ENCODE measurements at regions not wholly inside any gene's neighbourhood (a gene's known extent, or its start where the extent isn't known, plus 50 kb on each side); places are given as distances from the start of the nearest gene placed in this dataset.

DNA sequence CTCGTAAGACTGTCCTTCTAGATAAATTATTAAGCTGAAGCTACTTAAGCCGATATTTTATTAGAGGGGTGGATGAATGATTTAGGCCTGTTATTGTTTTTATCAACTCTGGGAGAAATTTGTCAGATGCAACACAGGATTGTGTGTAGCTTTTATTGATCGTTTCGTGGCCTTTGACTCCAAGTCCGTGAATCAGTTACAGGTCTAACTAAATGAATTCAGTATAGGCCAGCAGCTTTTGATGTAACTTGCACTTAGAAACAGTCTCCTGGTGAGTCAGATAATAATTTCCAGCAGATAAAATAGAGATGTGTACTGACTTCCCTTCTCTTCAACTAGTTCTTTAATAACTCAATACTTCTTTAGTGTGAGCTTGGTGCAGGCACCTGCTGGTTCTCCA lies 341.7 kb upstream of the SMIM30 start:
- no peak for DNase-seq

DNA sequence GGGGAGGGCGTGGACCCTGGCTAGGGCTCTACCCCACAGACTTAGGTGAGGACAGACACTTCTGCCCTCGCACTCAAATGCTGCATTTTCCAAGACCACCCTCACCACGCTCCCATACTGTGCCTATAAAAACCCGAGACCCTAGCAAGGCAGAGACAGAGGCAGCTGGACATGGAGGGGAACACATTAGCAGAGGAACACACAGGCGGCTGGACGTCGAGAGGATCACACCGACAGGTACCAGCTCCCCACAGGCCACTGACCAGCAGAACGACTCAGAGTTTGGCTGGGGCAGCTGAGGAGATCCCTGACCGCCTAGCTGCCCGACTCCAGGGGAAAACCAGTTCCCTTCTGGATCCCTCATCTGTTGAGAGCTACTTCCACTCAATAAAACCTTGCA lies 338.2 kb upstream of the SMIM30 start:
- no peak for DNase-seq

DNA sequence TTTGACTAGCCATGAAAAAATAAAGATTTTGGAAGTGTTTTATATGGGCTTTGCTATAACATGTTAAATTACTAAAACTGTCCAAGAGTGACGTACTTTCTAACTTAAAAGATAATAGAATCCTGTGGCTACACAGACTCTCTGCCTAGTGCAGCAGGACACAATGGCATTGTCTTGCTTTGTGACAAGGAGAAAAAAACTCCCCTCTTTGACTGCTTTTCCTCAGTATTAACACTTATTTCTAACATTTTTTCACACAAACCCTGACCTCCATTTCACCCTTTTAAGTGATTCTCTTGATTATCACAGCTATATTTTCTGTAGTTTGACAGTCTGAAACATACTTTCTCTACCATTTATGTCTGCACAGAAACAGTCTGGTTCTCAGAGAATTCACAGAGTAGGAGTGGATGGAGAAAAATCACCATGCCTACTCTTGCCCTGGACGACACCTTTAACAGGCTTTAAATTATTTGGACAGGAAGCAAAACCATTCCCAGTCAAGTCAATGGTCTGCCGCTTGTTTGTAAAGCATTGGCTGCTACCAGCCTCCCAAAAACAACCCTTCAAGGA lies 336.3 kb upstream of the SMIM30 start:
- no peak for DNase-seq

DNA sequence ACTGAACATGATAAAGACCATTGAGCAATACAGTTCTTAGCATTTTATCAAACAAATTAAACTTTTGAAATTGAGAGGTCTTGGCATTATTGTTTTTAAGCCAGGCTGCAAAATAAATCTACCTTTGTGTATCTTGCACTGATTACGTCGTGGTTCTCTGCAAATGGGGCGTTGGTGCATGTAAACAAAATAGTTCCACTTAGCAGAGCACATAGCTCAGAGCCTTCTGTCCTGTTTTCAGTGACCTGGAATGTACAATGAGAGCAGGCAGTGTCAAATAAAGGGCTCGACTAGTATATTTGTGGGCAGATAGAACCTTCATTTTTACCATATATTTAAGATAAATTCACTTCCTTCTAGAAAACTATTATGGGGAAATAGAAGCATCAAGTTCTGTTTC lies 333.9 kb upstream of the SMIM30 start:
- no peak for DNase-seq

DNA sequence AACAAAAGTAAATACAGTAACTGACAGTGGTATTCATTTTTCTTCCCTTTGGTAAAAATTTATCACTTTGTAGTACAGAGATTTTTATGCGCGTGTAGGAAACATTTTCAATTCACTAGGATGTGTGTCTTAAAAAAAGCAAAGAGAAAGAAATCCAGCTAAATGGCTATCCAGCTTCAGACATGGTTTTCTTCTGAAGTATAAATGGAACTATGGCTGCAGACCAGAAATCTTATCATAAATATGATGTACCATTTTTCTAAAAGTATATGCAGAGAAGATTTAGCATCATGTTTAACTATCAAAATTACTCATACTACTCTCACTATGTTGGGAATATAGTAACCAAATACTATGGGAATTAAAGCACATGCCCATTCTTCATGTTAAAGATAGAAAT lies 328.4 kb upstream of the SMIM30 start:
- DNase-seq = no peak

DNA sequence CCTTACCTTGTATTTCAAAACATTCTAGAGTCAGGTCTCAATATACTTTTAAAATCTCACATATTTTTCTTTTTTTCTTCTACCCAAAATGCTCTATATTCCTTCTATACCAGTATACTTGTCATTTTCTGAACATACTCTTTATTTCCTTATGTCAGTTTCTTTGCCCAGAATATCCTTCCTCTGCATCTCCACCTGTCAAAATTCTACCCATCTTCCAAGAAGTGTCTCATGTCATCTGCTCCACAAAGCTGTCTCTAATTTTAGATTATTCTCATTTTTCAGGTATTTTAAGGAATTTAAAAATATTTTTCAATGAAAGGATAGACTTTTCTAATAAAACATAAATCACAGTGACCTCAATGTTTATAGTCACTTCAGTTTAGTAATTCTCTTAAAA lies 328.0 kb upstream of the SMIM30 start:
- no peak for DNase-seq

DNA sequence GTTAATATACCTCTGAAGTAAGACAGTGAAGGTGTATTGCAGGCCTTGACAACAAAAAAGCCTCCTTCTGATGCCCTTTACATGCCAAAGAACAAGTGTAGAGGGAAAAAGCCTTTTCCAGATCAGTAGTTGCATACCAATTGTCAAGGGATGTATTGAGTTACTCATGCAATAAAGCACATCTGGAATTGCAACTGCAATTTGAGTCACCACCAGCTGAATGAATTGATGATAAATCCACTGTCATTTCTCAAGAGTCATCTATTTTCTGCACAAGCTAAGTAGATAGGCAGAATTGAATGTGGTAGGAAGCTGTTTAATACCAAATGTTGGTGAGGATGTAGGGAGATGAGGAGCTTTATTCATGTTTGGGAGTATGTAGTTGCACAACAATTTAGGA lies 325.9 kb upstream of the SMIM30 start:
- DNase-seq = no peak

DNA sequence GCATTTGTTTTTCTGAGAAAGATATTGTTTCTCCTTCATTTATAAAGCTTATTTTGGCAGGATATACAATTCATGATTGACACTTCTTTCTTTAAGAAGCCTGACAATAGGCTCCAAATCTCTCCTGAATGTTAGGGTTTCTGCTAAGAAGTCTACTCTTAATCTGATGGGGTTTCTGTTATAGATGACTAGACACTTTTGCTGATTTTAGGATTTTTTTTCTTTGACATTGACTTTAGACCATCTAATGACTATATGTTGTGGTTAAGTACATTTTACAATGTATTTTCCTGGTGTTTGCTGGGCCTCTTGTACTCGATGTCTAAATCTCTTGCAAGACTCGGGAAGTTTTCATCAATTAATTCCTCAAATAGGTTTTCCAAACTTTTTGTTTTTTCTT lies 321.8 kb upstream of the SMIM30 start:
- DNase-seq = no peak

DNA sequence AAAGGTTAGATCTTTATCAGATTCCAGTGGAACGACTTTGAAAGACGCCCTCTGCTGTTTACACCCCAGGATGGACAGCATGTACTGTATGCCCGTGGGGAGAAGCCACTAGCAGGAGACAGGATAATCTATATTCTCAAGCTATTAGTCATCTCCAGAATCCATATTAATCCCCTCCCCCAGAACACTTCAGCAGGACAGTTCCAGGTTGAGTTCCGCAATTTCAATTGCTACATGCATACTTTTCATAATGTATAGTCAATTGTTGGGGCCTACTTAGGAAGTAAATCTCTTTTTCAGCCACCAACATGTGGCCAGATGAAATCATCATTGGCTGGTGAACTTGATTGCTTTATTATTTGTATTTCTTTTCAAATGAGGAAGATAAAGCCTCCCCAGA lies 313.1 kb upstream of the SMIM30 start:
- DNase-seq = peak in 1 of 3 donors; percentile 41

DNA sequence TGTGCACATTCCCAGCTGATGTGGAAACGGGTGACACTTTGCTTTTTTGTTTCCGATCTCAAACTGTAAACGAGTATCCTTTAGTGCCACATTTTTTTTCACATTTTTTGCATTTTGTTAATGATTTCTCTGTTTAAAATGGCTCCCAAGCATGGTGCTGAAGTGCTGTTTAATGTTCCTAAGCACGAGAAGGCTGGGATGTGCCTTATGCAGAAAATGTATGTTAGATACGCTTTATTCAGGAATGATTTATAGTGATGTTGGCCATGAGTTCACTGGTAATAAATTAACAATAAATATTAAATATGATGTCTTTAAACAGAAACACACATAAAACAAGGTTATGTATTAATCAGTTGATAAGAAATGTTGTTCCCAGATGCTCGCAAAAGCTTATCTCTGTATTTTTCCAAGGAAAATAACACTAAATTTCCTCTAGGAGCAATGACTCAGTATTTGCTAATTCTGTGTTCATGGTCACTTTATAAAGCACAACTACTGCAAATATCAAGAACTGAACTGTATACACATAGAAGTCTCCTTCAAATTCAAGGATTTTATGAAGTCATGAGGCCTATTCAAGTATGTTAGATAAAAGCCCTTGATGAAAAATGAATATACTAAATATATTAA lies 305.9 kb upstream of the SMIM30 start:
- DNase-seq = peak in 1 of 3 donors; percentile 19

DNA sequence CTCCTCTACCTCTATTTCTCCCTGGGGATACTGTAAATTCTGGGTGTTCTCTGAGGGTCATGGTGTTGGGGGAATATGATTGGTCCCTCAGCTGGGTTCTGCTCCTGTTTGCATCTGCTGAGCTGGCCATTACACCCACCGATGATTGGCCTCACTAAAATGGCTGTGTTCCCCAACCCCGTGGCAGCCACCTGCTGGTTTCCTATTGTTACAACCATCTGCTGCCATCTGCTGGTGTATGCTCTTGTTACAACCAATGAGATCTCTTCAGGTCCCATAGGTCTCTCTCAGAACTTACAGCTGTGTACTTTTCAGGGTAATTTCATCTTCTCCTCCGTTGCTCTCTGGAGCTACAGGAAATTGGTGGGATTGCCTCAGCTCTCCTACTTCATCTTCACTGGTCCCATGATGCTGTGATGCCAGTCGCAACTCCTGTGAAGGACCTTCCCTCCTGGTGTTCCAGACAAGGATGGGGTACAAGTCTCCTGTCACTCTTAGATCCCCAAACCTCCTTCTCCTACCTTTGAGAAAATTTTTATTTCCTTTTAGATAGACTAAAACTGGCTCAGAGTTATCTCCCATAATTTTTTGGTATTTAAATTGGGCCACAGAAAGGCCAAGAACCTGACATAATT lies 303.5 kb upstream of the SMIM30 start:
- peak; percentile 73 to 78 (median 74) for DNase-seq

DNA sequence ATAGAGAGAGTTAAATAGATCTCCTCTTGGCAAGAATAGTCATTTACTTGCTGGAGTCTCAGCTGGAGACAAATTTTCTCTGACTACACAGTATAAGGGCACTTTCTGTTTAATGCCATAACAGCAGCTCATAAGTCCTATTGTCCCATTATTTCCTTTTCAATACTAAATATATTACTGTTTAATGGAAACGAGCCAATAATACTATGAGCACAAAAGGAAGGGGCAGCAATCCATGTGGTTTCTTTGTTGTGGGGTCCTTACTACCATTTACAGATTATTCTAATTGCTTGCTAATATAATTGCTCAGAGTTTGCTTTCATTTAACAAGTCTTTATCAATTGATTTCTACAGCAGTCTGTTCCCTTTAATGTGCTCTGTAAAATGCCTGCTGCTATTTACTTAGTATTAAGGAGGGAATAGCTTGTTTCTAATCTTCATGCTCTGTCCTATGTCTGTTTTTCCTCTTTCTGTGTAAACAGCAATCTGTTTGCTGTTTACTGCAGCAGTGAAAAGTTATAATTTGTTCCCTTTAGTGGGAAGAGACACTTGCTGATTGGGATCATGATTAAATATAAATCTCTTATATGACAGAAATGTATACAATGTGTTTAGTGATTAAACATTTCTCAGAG lies 296.2 kb upstream of the SMIM30 start:
- DNase-seq = no peak

DNA sequence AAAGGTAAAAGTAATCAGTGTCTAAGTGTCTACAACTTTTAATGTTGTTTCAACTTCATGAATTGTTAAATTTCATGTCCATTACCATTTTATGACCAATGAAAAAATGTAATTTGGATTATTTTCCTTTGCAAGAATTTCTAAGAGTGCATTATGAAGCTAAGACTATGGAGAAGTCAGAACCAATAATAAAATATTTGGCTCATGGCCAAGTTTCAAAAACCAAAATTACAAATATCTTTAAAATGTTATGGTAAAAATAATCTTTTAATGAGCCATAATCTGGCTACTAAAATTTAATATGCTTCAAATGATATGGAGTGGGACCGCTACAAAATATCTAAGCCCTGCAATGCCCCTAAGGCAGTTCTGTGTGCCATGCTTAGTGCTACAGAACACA lies 294.1 kb upstream of the SMIM30 start:
- DNase-seq = no peak

DNA sequence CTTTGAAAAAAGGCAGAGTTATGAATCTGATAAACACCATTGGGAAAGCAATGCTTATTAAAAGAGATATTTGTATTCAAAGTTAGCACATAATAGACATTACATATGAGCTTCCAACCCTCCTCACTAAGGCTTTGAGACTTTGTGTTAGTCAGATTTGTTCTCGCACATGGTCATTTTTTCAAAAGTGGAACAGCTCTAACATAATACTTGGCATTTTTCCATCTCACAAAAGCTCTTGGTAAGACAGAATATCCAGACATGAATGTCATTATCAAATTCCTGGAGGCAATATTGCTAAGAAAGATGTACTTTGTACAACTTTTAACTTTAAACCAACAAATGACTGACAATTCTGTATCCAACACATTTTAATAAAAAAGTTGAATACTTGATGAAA lies 292.4 kb upstream of the SMIM30 start:
- no peak for DNase-seq

DNA sequence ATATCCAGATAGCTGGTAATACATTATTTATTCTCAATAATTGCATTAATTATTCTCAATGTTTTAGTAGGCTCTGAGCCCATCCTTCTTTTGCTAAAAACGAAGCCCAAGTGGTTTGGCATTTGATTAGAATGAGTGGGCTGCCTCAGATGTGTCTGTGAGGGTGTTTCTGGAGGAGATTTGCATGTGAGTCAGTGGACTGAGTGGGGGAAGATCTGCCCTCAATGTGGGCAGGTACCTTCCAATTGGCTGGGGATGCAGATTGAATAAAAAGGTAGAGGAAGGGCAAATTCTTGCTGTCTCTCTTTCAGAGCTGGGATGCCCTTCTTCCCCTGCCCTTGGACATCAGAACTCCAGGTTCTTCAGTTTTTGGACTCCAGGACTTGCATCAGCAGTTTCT lies 290.6 kb upstream of the SMIM30 start:
- no peak for DNase-seq

DNA sequence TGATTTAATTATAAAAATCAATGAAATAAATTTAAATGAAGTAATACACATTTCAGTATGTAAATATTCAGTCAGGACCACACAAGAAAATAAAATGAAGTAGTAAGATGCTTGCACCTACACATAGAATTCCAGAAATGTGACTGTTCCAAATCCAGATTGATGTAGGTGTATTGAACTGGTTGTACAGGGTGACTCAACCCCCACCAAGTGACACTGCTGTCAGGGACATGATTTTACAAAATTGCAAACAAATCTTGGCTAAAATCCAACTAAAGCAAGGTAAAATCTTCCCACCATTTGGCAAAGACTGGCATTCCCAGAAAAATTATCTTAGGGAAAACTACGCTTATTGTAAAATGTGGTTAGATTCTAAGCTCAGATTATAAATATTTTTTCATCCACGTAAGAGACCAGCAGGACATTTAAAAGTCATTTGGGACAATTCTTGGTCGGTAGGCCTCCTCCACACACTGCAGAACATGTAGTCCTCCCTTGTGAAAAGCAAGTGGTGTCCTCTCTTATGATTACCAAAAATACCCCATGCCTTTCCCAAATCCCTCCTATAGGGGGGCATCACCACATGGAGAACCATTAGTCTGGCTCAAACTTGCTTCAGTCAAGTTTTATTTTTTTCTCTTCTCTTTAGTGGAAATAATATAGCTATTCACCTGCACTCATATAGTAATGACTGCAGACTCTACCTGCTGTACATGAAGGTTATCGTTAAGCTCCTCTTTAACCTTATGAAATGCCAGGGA lies 287.1 kb upstream of the SMIM30 start:
- no peak for DNase-seq

DNA sequence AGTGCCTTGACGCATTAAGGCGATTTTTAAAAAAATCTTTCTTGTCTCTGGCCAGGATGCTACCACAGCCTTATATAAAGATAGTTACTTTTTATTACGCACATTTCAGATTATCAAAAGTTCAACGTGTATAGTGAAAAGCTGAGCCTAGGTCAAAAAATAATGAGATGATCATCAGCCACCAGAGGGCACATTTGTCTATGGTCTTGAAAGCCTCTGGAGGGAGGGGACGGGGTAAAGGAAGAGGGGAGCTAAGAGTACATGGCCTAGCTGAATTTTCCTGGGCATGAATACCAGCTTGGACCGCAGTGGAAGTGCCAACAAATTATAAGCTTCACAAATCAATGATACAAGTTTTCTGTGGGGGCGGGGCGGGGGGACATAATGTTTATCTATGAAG lies 285.9 kb upstream of the SMIM30 start:
- no peak for DNase-seq

DNA sequence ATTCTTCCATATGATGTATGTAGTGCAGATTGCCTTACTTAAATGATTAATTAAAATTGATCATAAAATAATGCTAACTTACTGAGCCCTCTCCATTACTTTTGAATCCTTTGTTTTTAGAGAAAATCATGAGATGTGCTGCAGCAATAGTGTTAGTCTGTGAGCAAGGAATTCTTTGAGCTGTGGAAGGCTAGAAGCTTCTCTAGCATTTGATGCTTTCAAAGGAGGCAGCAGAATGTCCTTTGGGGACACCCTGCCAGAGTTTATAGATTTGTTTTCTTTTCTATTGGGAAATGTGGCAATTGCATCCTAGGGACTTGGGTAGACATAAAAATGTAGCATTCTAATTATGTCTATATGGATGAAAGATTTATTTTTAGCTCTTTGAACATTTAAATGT lies 284.1 kb upstream of the SMIM30 start:
- DNase-seq = no peak

DNA sequence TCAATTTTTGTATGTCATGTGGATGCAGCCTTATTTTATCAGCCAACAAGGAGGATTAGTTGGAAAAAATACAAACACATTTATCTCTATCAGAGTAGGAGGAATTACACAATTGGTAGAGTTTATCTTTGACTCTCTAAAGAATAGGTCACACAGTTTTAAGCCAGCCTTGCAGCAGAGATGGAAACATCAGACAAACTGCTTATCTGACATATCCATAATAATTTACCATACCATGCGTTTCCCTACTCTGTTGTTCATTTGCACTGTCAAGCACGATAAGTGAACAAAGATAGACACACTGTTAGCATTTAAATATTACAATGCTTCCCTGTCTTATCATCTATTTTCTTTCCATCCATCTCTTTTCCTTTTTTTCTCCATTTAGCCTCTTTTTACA lies 283.7 kb upstream of the SMIM30 start:
- DNase-seq = peak in 1 of 3 donors; percentile 16

DNA sequence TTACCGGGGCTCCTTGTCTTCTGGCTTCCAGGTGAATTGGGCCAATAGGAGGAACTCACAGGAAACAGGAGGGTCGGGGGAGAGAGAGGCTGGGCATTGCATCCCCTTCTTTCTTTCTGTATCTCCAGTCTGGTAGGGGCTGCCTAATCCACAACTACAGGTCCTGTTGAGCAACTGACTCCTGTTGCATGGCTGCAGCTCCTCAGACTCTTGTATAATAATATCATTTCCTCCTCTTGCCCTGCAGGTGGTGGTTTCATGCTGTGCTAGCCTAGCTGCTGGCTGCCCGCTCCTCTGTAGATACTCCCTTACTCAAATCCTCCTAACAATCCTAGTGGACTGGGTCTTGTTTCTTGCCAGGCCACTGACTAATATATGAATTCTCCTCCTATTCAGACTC lies 276.5 kb upstream of the SMIM30 start:
- DNase-seq = no peak

DNA sequence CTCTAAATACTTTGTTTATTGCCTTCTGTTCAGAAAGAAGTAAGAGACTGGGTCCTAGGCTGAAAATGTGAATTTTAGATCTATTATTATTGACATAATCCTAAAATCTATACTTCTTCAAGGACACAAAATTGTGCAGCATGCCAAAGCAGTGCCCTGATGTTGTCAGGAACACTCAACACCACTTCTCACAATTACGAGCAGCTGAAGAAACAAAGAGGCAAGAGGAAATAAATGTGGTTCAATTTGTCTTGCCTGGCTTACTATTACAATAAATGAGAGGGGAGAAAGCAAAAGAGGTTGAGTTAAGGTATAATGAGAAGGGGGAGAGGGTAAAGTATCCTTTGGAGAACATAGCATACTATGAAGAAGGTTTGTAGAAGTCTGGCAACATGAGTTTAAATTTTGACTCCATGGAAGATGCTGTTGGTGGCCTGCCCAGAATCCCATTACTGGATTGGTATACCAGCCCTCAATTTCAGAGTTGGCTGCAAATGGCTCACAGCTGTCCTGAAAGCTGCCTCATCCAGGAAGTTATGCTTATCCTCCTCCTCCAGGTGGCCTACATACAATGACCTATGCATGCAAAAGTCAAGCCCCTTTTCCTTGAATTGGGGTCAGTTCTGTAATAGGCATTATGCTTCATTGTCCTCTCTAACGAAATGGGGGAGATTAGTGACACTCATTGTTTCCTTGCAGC lies 274.6 kb upstream of the SMIM30 start:
- no peak for DNase-seq

DNA sequence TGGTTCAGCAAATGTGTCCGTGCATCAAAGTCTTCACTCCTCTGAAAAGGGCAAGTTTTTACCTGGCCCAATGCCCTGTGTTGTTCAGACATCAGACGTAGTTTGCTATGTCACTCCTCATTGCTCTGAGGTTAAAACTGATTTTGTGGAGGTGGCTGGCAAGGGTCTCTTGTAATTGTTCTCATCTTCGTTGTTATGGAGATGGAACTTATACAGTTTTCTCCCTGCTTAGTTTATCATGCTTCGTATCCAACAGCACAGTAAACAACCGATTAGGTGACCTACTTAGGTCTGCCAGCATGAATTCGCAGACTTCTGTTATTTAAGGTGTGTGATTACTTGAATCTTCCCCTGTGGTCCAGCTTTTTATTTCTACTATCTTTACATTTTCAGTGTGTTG lies 274.1 kb upstream of the SMIM30 start:
- DNase-seq = no peak

Data from muscle of back (tissue), 3 donors.